ENCODE measurements at regions not wholly inside any gene's neighbourhood (a gene's known extent, or its start where the extent isn't known, plus 50 kb on each side); places are given as distances from the start of the nearest gene placed in this dataset.

DNA sequence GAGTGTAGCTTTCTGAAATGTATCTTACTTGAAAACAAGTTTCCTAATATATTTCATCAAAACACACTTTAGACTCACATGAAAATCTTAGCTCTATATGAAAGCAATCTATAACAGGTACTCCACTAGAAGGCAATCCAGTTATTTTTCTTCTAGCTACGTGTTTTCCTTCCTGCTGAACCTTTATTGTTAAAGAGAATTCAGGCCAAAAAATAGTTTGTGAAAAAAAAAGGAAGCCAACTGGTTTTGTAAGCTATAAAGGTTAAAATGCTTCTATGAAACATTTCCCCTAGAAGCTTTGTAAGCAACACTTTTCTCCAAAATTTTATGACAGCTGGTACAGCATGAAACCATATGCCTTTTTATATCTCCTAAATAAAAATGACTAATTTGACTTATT is 304.7 kb upstream of the DIAPH2 start:
- TF ChIP-seq EP300 (IDR thresholded peaks at IDR 0.05) (no peak), POLR2A (IDR thresholded peaks at IDR 0.05) (no peak), POLR2AphosphoS5 (IDR thresholded peaks at IDR 0.05) (no peak)
- TF ChIP-seq, protein P1, sequence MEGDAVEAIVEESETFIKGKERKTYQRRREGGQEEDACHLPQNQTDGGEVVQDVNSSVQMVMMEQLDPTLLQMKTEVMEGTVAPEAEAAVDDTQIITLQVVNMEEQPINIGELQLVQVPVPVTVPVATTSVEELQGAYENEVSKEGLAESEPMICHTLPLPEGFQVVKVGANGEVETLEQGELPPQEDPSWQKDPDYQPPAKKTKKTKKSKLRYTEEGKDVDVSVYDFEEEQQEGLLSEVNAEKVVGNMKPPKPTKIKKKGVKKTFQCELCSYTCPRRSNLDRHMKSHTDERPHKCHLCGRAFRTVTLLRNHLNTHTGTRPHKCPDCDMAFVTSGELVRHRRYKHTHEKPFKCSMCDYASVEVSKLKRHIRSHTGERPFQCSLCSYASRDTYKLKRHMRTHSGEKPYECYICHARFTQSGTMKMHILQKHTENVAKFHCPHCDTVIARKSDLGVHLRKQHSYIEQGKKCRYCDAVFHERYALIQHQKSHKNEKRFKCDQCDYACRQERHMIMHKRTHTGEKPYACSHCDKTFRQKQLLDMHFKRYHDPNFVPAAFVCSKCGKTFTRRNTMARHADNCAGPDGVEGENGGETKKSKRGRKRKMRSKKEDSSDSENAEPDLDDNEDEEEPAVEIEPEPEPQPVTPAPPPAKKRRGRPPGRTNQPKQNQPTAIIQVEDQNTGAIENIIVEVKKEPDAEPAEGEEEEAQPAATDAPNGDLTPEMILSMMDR (IDR thresholded peaks at IDR 0.05): no peak
